Coronary artery (tissue), 2 donors: ENCODE measurements at regions not wholly inside any gene's neighbourhood (a gene's known extent, or its start where the extent isn't known, plus 50 kb on each side); places are given as distances from the start of the nearest gene placed in this dataset.

Experiments
- DNase-seq: peaks from one replicate; pipeline ENCODE4 v3.0.0-alpha.2; 2017; ENCODE audit warnings: low spot score
- H3K27ac ChIP-seq, 2 donors: fragments of 200-600 bp; sonication (generic); one replicate each; pipeline ENCODE4 v1.5.1; 2016 to 2019
- H3K4me3 ChIP-seq: fragments of 200-600 bp; sonication (generic); 2 replicates; pipeline ENCODE4 v1.5.1; 2016; ENCODE audit warnings: mild to moderate bottlenecking, moderate library complexity
- CTCF ChIP-seq: fragments of 200-600 bp; sonication (generic); IDR thresholded peaks from one replicate; pipeline ENCODE4 v1.5.1; 2019; ENCODE audit warnings: antibody characterized with exemption

- Histone ChIP-seq H3K27ac (no peak overlapping the region), H3K4me3 (no peak overlapping the region)
- DNase-seq: no peak
- TF ChIP-seq CTCF: no peak
These were observed 1030.3 kb upstream of the ADGRL4 start for GRCh38 chr1:80036690-80037432.

GRCh38 chr1:80023358-80023757 lies 1016.8 kb upstream of the ADGRL4 start:
- no peak for TF ChIP-seq CTCF
- DNase-seq: no peak

GRCh38 chr1:80021891-80022290 lies 1015.4 kb upstream of the ADGRL4 start:
- DNase-seq: no peak
- Histone ChIP-seq H3K4me3 (no peak overlapping the region), H3K27ac (no peak overlapping the region)
- TF ChIP-seq CTCF: no peak

More at GRCh38 chr1:80023358-80023757, 1016.8 kb upstream of the ADGRL4 start:
- no peak overlapping the region for H3K27ac ChIP-seq
- no peak overlapping the region for H3K4me3 ChIP-seq

GRCh38 chr1:80018348-80018747 lies 1011.8 kb upstream of the ADGRL4 start:
- no peak for DNase-seq
- H3K4me3 ChIP-seq: no peak overlapping the region
- TF ChIP-seq CTCF: no peak
- H3K27ac ChIP-seq: no peak overlapping the region

GRCh38 chr1:80008934-80009333 lies 1002.4 kb upstream of the ADGRL4 start:
- Histone ChIP-seq H3K4me3 (no peak overlapping the region), H3K27ac (no peak overlapping the region)
- no peak for TF ChIP-seq CTCF
- no peak for DNase-seq

- no peak for TF ChIP-seq CTCF
- Histone ChIP-seq H3K27ac (no peak overlapping the region), H3K4me3 (no peak overlapping the region)
- DNase-seq: no peak
These were observed 996.7 kb upstream of the ADGRL4 start for GRCh38 chr1:80003250-80003649.

GRCh38 chr1:79988401-79988800 lies 981.9 kb upstream of the ADGRL4 start:
- H3K4me3 ChIP-seq: no peak overlapping the region
- no peak for TF ChIP-seq CTCF
- no peak overlapping the region for H3K27ac ChIP-seq
- no peak for DNase-seq
